A172 (cell line): ENCODE measurements at regions not wholly inside any gene's neighbourhood (a gene's known extent, or its start where the extent isn't known, plus 50 kb on each side); places are given as distances from the start of the nearest gene placed in this dataset.
A peak's percentile ranks its signal among the peaks of the same experiment; 100 is the strongest.
"Not testable (repeated sequence)": the region's sequence is repeated elsewhere in the genome, so short reads cannot be mapped to it uniquely, and the experiment has no call there.

Source experiments
- DNase-seq: peaks from one replicate; pipeline ENCODE4 v3.0.0-alpha.2; 2015; ENCODE audit warnings: low spot score

GRCh38 chr5:120150770-120151169 is 313.3 kb upstream of the PRR16 start:
- no peak for DNase-seq

- DNase-seq = no peak
These were observed 312.9 kb upstream of the PRR16 start for GRCh38 chr5:120151181-120151580.

- peak; percentile 21 for DNase-seq
These were observed 312.3 kb upstream of the PRR16 start for GRCh38 chr5:120151825-120152224.

- peak; percentile 86 for DNase-seq
These were observed 311.6 kb upstream of the PRR16 start for GRCh38 chr5:120152472-120152871.

GRCh38 chr5:120152931-120153330 is 311.2 kb upstream of the PRR16 start:
- DNase-seq = no peak

GRCh38 chr5:120153551-120153950 is 310.5 kb upstream of the PRR16 start:
- DNase-seq = no peak

GRCh38 chr5:120155873-120156272 is 308.2 kb upstream of the PRR16 start:
- no peak for DNase-seq

- no peak for DNase-seq
These were observed 305.9 kb upstream of the PRR16 start for GRCh38 chr5:120158211-120158610.

GRCh38 chr5:120159155-120159554 is 304.9 kb upstream of the PRR16 start:
- DNase-seq = no peak

GRCh38 chr5:120160124-120160895 is 303.8 kb upstream of the PRR16 start:
- peak; percentile 63 for DNase-seq

GRCh38 chr5:120162321-120162720 is 301.8 kb upstream of the PRR16 start:
- DNase-seq = no peak

- no peak for DNase-seq
These were observed 300.1 kb upstream of the PRR16 start for GRCh38 chr5:120164037-120164436.

- DNase-seq = no peak
These were observed 299.1 kb upstream of the PRR16 start for GRCh38 chr5:120164986-120165385.

- no peak for DNase-seq
These were observed 291.0 kb upstream of the PRR16 start for GRCh38 chr5:120173125-120173524.

- no peak for DNase-seq
These were observed 290.0 kb upstream of the PRR16 start for GRCh38 chr5:120174089-120174488.

GRCh38 chr5:120181238-120181637 is 282.9 kb upstream of the PRR16 start:
- DNase-seq = not testable (repeated sequence)

GRCh38 chr5:120194650-120195049 is 269.4 kb upstream of the PRR16 start:
- DNase-seq = not testable (repeated sequence)

GRCh38 chr5:120199559-120199958 is 264.5 kb upstream of the PRR16 start:
- no peak for DNase-seq

GRCh38 chr5:120207129-120207528 is 257.0 kb upstream of the PRR16 start:
- no peak for DNase-seq

- DNase-seq = no peak
These were observed 247.1 kb upstream of the PRR16 start for GRCh38 chr5:120217001-120217400.

- no peak for DNase-seq
These were observed 244.1 kb upstream of the PRR16 start for GRCh38 chr5:120219988-120220387.

GRCh38 chr5:120225524-120225923 is 238.6 kb upstream of the PRR16 start:
- DNase-seq = no peak

GRCh38 chr5:120228262-120229031 is 235.7 kb upstream of the PRR16 start:
- DNase-seq = no peak
